ENCODE measurements at regions not wholly inside any gene's neighbourhood (a gene's known extent, or its start where the extent isn't known, plus 50 kb on each side); places are given as distances from the start of the nearest gene placed in this dataset.
"Not testable (repeated sequence)": the region's sequence is repeated elsewhere in the genome, so short reads cannot be mapped to it uniquely, and the experiment has no call there.

DNA sequence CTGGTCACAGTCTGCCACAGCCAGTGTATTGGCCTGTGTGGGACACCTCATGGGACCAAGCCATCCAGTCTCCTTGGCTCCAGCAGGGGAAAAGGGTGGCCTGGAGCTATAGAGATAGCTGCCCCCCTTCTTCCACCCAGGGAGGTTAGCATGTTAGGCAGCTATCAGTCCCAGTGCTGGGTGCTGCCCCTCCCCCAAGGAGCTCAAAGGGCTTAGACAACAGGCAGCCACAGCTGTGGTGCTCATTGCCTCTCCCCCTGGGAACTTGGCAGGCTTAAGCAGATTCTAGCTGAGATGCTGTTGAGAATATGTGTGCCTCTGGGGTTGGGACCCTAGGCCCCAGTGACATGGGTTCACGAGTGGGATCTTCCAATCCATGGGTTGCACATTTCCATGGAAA lies 226.0 kb upstream of the PTGER4 start:
- intact Hi-C loops (cut with DNase I): no loop called here
- DNase-seq (ENCODE audit: low spot score) (no peak), ATAC-seq (no peak)

DNA sequence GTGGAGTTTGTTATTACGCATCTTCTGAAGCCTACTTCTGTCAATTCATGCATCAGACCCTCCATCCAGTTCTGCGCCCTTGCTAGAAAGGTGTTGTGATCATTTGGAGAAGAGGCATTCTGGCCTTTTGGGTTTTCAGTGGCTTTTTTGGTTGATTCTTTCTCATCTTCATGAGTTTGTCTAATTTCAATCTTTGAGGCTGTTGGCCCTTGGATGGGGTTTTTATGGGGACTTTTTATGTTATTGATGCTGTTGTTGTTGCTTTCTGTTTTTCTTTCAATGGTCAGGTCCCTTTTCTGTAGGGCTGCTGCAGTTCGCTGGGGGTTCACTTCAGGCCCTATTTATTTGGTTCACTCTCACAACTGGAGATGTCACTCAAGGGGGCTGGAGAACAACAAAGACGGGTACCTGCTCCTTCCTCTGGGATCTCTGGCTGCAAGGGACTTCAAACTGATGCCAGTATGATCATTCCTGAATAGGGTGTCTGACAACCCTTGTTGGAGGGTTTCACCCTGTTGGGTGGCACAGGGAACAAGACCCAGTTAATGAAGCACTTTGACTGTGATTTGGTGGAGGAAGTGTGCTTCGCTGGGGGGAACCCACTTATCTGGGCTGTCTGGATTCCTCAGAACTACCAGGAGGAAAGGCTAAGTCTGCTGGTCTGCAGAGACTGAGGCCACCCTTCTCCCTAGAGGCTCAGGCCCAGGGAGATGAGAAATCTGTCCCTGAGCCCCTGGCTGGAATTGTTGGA lies 226.7 kb upstream of the PTGER4 start:
- intact Hi-C loops (cut with DNase I): no loop called here
- DNase-seq (ENCODE audit: low spot score) (no peak), ATAC-seq (no peak)

DNA sequence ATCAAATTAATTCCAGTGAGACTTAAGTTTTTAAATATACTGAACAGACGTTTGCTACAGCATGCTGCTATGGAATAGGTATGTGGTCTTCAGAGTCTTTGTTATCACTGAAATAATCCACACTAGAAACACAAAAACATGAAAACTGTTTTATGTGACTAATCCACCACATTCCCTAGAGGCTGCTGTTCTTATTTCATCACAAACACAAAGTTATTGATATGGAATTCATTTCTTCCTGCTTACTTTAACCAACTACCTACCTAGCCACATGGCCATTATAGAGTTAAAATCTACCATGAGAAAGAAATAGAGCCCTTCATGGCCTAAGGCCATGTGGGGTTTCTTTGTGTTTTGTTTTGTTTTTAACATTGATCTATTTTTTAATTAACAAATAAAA lies 232.3 kb upstream of the PTGER4 start:
- DNase-seq (ENCODE audit: low spot score): no peak
- intact Hi-C loops (cut with DNase I): no loop called here
- no peak for ATAC-seq

DNA sequence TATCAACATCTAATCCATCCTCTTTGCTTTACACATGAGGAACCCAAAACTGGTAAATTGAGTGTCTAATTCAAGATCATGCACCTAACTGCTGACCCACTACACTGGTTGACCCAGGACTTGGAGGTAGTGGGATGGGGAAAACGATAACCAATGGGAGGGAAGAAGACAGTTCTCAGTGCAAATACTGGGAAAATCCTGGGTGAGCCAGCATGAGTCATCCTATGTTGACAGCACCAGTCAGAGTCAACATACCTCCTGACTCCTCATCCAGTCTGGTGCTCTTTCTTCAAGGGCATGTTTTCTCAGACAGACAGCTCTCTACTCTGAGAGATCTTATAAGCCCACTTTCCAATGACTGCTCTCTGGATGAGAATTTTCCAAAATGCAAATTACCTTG lies 232.8 kb upstream of the PTGER4 start:
- ATAC-seq (no peak), DNase-seq (ENCODE audit: low spot score) (no peak)
- intact Hi-C loops (cut with DNase I): no loop called here

DNA sequence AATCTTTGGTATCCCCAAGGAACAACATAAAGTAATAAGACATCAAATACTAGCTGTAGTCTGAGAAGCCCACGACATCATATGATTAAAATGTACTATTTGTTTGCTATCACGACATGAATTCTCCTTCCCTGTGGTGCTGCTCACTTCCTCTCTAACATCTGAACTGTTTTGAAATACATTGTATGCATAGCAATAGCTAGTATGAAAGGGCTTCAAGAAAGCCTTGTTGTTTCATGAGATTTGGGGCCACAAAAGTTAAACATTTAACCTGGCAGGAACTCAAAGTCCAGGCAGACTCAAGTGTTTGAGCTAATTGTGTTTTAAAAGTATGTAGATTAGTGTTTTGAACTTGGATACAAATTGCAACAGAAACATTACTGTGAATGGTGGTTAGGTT lies 237.4 kb upstream of the PTGER4 start:
- ATAC-seq: no peak

DNA sequence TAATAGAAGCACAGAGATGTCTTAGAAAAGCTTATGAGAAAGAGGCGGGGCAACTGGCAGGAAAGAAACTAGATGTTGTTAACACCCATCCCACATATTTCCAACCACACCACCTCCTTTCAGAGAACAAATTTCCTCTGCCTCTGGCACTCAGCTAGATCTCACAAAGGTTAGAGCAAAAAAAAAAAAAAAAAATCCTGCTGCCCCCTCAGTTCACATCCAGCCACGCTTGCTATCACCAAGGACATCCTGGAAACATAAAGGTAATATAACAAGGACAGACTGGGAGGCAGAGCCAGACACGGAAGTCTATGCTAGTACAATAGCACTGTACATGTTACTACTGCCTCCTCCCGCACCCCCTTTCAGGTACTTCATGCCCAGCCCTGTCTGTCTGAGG lies 238.0 kb upstream of the PTGER4 start:
- ATAC-seq: no peak
- DNase-seq (ENCODE audit: low spot score): no peak
- intact Hi-C loops (cut with DNase I): no loop called here

More for the DNA sequence above, 237.4 kb upstream of the PTGER4 start:
- no peak for DNase-seq (ENCODE audit: low spot score)
- intact Hi-C loops (cut with DNase I): no loop called here

DNA sequence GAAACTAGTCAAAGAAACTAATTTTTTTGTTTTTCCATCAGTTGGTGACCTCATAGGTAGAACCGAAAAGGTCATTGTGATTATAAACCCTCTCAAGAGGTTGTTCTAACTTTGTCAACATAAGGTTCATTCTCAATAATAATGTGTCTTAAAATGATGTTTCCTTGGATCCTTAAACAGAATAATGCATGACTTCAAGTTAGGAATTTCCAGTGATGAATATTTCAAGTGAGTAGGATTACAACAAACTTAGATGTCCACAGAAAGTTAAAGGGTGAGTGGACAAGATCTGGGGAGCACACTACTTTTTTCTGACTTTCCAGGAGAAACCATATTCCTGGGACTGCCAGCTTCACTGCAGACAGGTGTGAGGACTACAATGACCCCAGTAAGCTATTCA lies 239.0 kb upstream of the PTGER4 start:
- no peak for ATAC-seq
- intact Hi-C loops (cut with DNase I): no loop called here
- no peak for DNase-seq (ENCODE audit: low spot score)

DNA sequence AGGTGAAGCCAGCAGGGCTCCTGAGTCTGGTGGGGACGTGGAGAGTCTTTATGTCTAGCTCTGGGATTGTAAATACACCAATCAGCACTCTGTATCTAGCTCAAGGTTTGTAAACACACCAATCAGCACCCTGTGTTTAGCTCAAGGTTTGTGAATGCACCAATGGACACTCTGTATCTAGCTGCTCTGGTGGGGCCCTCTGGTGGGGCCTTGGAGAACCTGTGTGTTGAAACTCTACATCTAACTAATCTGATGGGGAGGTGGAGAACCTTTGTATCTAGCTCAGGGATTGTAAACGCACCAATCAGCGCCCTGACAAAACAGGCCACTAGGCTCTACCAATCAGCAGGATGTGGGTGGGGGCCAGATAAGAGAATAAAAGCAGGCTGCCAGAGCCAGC lies 240.6 kb upstream of the PTGER4 start:
- DNase-seq (ENCODE audit: low spot score); intact Hi-C loops (cut with DNase I); ATAC-seq: not testable (repeated sequence)

DNA sequence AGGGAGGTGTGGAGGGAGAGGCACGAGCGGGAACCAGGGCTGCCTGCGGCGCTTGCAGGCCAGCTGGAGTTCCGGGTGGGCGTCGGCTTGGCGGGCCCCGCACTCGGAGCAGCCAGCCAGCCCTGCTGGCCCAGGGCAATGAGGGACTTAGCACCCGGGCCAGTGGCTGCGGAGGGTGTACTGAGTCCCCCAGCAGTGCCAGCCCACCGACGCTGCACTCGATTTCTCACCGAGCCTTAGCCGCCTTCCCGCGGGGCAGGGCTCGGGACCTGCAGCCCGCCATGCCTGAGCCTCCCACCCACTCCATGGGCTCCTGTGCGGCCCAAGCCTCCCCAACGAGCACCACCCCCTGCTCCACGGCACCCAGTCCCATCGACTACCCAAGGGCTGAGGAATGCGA lies 241.1 kb upstream of the PTGER4 start:
- DNase-seq (ENCODE audit: low spot score); ATAC-seq; intact Hi-C loops (cut with DNase I): not testable (repeated sequence)

DNA sequence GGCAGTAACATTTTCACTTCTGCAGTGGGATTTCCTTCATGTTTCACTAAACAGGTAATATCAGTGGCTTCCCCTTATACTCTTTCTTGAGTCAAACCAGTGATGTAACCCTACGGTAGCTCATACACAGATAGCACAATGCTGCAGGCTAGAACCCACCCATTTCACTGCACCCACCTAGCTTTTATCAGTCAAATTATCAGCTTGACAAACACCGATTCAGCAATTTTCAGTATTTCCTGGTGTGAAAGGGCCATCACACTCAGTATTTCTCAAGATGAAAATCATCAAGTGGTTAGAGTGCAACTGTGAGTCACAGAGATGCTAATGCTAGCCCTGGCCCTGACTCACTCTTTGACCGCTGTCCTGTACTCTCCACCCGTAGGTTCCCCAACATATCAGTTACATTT lies 242.3 kb upstream of the PTGER4 start:
- intact Hi-C loops (cut with DNase I): no loop called here
- ATAC-seq (peak; percentile 46), DNase-seq (ENCODE audit: low spot score) (no peak)

DNA sequence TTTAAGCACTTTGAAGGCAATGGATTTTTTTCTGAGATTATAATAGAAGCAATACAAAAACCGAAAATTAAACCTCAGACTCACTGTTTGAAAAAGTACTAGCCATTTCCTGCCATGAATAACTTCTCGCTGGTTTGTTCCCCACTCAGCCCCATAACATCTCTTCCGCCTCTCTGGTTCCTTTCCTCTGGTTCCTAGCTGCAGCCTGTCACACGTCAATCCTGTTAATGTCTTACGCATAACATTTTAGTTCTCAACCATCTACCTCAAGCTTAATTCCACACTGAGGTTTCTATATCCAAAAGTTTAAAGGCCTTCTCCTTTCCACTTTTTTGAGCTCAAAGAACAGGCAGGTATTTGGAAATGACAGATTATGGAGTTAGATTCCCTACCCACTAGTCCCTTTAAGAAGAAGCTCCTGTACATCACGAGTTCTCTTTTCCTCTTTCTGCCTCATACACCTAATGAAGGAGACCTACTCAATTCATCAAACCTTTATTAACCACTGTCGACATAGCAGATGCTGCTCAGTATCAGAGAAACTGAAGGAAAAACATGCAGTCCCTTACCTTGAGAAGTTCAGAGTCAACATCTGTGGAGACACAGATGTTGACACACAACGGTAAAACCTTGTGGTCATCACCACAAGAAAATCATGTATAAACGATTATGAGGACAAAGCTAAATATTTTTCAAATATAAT lies 243.0 kb upstream of the PTGER4 start:
- intact Hi-C loops (cut with DNase I): no loop called here
- DNase-seq (ENCODE audit: low spot score) (no peak), ATAC-seq (peak; percentile 42)

DNA sequence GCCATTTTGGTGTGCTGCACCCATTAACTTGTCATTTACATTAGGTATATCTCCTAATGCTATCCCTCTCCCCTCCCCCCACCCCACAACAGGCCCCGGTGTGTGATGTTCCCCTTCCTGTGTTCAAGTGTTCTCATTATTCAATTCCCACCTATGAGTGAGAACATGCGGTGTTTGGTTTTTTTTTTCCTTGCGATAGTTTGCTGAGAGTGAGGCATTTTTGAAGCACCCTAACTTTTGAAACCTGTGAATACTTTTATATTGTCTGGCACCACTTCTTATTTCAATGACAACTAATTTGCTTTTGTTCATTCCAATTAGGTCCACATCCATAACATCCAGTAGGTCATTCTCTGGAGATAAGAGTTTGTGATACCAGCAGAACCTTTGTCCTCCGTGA lies 244.0 kb upstream of the PTGER4 start:
- DNase-seq (ENCODE audit: low spot score); ATAC-seq; intact Hi-C loops (cut with DNase I): not testable (repeated sequence)

DNA sequence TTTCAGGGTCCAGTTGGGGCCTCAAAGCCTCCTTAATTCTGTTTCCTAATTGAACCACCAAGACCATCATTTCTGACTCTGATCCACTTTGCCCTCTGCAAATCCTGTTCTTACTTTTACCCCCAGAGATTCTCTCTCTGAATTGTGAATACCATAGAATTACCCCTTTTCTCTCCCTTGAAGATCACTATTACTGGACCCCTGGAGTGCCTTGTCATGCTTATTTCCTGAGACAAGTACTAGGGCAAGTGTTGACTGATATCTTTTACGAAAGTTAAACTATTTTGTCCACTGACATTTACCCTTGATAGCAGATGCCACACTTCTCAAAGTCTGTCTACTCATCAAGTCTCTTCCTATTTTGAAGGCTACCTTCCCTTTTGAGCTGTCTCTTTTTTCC lies 246.9 kb upstream of the PTGER4 start:
- no peak for DNase-seq (ENCODE audit: low spot score)
- intact Hi-C loops (cut with DNase I): no loop called here
- ATAC-seq: no peak

DNA sequence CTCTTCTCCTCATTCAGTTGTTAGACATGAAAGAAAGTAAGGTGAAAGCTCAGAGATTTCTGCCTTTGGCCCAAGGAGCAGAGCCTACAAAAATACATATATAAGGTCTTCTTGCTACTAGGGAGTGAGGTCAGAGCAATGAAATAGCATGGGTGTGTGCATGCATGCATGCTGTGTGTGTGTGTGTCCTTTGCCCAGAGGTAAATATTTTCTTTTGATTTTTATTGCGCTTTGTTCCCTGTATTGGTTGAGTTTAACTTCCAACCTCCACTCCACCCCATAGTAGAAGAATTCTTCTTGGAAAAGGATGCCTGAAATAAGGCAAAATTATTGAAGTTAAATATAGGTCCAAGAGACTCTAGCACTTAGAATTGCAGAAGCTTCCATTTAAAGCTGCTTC lies 248.0 kb upstream of the PTGER4 start:
- no peak for ATAC-seq
- intact Hi-C loops (cut with DNase I): no loop called here
- DNase-seq (ENCODE audit: low spot score): no peak

DNA sequence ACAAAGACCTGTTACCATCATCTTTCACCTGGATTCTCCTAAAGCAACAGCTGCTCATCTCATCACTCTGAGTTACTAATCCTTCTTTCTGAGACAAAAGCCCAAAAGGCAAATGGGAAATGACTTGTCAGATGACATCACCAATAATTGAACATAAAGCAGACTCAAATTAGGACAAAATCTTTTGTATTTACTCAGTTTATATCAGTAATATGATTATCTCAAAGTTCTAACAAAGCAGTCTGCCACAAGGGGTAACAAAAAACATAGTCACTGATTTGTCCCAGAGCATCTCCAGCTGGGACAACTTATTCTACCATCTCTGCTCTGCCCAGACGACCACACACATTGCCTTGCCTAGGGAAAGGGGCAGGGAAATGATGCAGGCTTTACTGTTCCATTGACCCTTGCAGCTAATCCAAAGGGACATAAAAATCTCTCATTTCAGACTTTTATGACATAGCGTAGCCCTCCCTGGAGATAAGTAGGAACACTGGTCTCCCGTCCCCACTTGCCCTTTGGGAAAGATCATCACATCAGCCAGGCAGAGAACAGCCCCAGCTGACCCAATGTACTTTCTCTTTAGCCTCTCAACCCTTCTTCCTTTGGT lies 249.5 kb upstream of the PTGER4 start:
- intact Hi-C loops (cut with DNase I): no loop called here
- DNase-seq (ENCODE audit: low spot score) (no peak), ATAC-seq (peak; percentile 36)

DNA sequence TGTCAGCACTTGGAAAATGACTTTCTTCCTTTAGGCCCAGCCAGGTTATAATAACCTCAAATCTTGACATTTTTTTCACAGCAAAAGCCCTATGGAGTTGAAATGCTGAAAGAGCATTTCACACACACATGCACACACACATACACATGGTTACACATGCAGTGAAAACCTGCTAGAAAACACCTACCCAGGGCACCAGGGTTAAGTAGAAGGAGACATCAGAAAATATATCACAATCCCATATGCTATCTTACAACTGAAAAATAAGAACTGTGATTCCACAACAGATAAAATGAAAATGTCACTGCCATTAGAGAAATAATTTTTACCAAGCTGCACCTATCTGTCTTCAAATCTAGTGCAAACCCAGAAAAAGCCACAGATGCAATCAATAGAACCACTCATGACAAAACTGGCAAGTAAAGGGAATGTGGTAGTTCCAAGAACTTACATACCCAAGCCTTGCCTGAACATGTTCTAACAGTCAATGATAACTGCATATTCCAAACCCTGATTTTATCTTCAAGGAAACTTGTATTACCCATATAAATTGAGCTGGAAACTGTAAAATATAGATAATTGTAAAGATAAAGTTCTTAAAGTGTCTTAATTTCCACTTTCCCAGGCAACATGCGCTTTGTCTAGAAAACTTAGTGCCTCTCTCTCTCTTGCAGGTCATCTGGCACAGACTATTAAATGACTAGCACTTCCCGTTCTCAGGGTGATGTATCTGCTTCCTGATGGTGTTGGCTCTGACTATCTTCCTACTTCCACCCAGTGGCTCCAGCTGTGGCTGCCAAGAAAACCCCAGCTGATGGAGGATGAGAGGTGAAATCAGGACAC lies 250.2 kb upstream of the PTGER4 start:
- ATAC-seq (peak; percentile 85), DNase-seq (ENCODE audit: low spot score) (no peak)
- intact Hi-C loops (cut with DNase I): no loop called here

DNA sequence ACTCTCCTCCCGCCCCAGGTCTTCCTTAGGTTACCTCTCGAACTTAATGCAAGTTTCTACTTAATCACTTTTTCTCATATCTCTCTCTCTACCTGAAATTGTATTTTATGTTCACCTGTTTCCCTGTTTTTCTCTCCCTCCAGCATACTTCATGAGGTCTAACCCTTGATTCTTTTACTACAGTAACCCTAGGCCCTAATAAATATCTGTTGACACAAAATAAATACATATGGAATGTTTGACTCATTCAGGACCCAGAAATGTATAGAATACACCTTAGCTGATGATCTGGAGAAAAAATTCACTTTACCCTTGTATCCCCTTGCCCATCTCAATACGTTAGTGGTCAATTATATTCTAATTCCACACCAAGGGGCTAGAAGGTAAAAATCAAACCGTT lies 250.9 kb upstream of the PTGER4 start:
- ATAC-seq: no peak
- intact Hi-C loops (cut with DNase I): no loop called here
- DNase-seq (ENCODE audit: low spot score): no peak

DNA sequence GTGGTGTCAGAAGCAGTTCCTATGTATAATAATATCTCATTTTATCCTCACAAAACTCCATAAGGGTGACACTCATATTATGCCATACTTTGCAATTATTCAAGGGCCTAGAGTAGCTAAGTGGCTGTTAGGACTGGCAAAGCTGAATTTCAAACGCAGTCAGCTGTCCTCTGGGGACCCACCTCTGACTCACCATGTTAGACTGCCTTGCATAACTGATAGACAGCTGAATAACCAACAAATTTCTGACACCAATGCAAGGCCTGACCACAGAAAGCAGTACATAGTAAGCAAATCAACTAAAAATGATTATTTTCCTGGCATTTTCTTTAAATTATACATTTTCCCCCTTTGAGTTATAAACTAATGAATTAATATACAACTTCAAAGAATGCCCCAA lies 251.6 kb upstream of the PTGER4 start:
- DNase-seq (ENCODE audit: low spot score) (no peak), ATAC-seq (peak; percentile 57)
- intact Hi-C loops (cut with DNase I): no loop called here

DNA sequence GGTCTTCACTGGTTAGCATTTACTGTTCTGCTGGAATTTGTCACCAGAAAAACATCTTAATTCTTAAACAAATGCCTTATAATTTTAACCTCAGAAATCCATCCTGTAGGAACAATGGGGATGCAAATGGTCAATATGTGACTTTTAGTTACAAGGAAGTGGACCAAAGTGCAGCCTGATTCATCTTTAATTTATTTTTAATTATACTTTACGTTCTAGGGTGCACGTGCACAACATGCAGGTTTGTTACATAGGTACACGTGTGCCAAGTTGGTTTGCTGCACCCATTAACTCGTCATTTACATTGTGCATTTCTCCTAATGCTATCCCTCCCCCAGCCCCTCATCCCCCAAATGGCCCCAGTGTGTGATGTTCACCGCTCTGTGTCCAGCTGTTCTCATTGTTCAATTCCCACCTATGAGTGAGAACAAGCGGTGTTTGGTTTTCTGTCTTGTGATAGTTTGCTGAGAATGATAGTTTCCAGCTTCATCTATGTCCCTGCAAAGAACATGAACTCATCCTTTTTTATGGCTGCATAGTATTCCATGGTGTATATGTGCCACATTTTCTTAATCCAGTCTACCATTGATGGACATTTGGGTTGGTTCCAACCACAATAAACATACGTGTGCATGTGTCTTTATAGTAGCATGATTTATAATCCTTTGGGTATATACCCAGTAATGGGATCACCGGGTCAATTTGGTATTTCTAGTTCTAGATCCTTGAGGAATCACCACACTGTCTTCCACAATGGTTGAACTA lies 262.5 kb upstream of the PTGER4 start:
- ATAC-seq; DNase-seq (ENCODE audit: low spot score); intact Hi-C loops (cut with DNase I): not testable (repeated sequence)
